ENCODE measurements at regions not wholly inside any gene's neighbourhood (a gene's known extent, or its start where the extent isn't known, plus 50 kb on each side); places are given as distances from the start of the nearest gene placed in this dataset.

GRCh38 chr5:51214746-51215145, 168.5 kb upstream of the ISL1 start:
- no peaks in the 10 kb centered on the region for H3K9me3 ChIP-seq (ENCODE audit: control insufficient read depth, low read length)
- no peak overlapping the region for H4K91ac ChIP-seq (ENCODE audit: low read length)
- no peak overlapping the region for H2BK5ac ChIP-seq (ENCODE audit: low read depth, low read length, poor library complexity, severe bottlenecking)
- no peak overlapping the region for H3K9ac ChIP-seq (ENCODE audit: low read length)
- H2BK12ac ChIP-seq (ENCODE audit: low read length in 2 of 2), result no peak overlapping the region
- H3K4me2 ChIP-seq (ENCODE audit: low read length, poor library complexity, severe bottlenecking), result no peak overlapping the region
- no peak overlapping the region for H3K27ac ChIP-seq (ENCODE audit: low read length, poor library complexity, severe bottlenecking)
- H2AK5ac ChIP-seq (ENCODE audit: low read length, severe bottlenecking), result no peak overlapping the region
- H3K23ac ChIP-seq (ENCODE audit: low read length in 2 of 2), result no peak overlapping the region
- no peak overlapping the region for H4K8ac ChIP-seq (ENCODE audit: low read length)
- H3K18ac ChIP-seq (ENCODE audit: low read depth in 1 of 2, low read length in 2 of 2), result no peak overlapping the region
- H3K79me1 ChIP-seq (replicated peaks; ENCODE audit: low read length, poor library complexity, severe bottlenecking), result no peaks in the 10 kb centered on the region
- no peak overlapping the region for H2BK15ac ChIP-seq (ENCODE audit: low read depth, poor library complexity, severe bottlenecking)
- H3K4ac ChIP-seq (ENCODE audit: low read depth in 1 of 2, low read length in 2 of 2), result no peak overlapping the region
- no peak overlapping the region for H2AFZ ChIP-seq (ENCODE audit: low read depth, low read length)
- DNase-seq, result no peak
- no peak overlapping the region for H3K4me3 ChIP-seq (ENCODE audit: insufficient read depth in 1 of 2, low read depth in 1 of 2, low read length in 2 of 2)
- H3K4me1 ChIP-seq (ENCODE audit: control insufficient read depth, insufficient read depth, low read depth, low read length), result no peaks in the 10 kb centered on the region
- no peaks in the 10 kb centered on the region for H3K27me3 ChIP-seq (ENCODE audit: control insufficient read depth in 1 of 2, insufficient read depth in 1 of 2, low read length in 2 of 2)
- no peak overlapping the region for H2BK120ac ChIP-seq (ENCODE audit: low read depth, low read length)
- WGBS, result 69% methylated on average over 1 of the region's 1 CpG
- H3K36me3 ChIP-seq (ENCODE audit: control insufficient read depth in 1 of 2, insufficient read depth in 2 of 2, low read depth in 1 of 2, low read length in 2 of 2), result no peaks in the 10 kb centered on the region
- H3K14ac ChIP-seq (ENCODE audit: low read length in 2 of 2), result no peak overlapping the region

DNA sequence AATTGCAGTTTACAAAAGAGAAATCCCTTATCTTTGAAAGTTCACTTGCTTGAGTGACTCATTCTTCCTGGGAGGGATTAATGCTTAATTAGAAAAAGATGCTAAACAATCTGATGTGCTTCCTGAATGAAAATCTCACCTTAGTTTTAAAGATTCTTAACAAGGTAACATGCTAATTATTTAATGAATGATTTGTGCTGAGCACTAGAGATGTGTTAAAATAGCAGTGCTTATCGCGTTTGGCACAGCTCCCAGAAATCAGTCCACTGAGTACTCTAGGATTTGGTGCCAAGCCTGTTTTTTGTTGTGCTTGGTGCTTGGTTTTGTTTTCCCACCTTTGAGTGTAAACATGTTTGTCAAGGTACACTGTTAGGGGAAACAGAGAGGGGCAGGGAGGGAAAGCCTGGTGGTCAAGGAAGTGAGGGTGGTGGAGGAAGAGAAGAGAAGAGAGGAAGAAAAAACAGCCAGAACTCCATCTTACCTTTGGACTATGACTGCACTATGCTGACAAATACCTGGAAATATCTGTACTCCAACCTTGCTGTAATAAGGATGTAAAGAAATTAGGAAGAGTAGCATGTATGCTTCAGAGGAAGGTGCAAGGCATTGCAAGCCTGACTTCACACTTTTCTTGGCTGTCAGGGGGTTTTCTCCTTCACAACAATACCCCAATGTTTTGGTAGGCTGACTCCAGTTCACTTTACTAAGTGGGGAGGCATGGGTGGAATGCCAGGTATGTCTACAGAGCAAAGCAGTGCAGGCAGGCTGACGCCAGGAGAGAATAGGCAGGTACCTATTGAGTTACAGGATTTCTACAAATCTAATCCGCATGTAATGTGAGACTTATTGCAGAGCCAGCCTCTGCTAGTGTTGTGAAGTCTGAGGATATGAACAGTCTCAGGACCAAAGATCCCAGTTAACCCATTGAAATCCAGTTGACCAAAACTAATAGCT, 157.2 kb upstream of the ISL1 start:
- peak overlapping the region in 1 of 2 experiments; percentile 24 for H3K4ac ChIP-seq (ENCODE audit: low read depth in 1 of 2, low read length in 2 of 2)
- no peak overlapping the region for H2BK5ac ChIP-seq (ENCODE audit: low read depth, low read length, poor library complexity, severe bottlenecking)
- H4K91ac ChIP-seq (ENCODE audit: low read length), result no peak overlapping the region
- no peaks in the 10 kb centered on the region for H3K4me1 ChIP-seq (ENCODE audit: control insufficient read depth, insufficient read depth, low read depth, low read length)
- H3K4me2 ChIP-seq (ENCODE audit: low read length, poor library complexity, severe bottlenecking), result no peak overlapping the region
- H3K36me3 ChIP-seq (ENCODE audit: control insufficient read depth in 1 of 2, insufficient read depth in 2 of 2, low read depth in 1 of 2, low read length in 2 of 2), result no peaks in the 10 kb centered on the region
- no peak overlapping the region for H3K23ac ChIP-seq (ENCODE audit: low read length in 2 of 2)
- WGBS, result 41% methylated on average over 3 of the region's 4 CpGs
- no peak overlapping the region for H2AFZ ChIP-seq (ENCODE audit: low read depth, low read length)
- no peak overlapping the region for H2BK15ac ChIP-seq (ENCODE audit: low read depth, poor library complexity, severe bottlenecking)
- peaks cover 11% of the 10 kb centered on the region for H3K9me3 ChIP-seq (ENCODE audit: control insufficient read depth, low read length)
- DNase-seq, result no peak
- H2AK5ac ChIP-seq (ENCODE audit: low read length, severe bottlenecking), result no peak overlapping the region
- no peak overlapping the region for H2BK12ac ChIP-seq (ENCODE audit: low read length in 2 of 2)
- H3K27ac ChIP-seq (ENCODE audit: low read length, poor library complexity, severe bottlenecking), result no peak overlapping the region
- no peaks in the 10 kb centered on the region for H3K27me3 ChIP-seq (ENCODE audit: control insufficient read depth in 1 of 2, insufficient read depth in 1 of 2, low read length in 2 of 2)
- no peak overlapping the region for H4K8ac ChIP-seq (ENCODE audit: low read length)
- no peaks in the 10 kb centered on the region for H3K79me1 ChIP-seq (replicated peaks; ENCODE audit: low read length, poor library complexity, severe bottlenecking)
- H2BK120ac ChIP-seq (ENCODE audit: low read depth, low read length), result no peak overlapping the region
- H3K9ac ChIP-seq (ENCODE audit: low read length), result no peak overlapping the region
- H3K18ac ChIP-seq (ENCODE audit: low read depth in 1 of 2, low read length in 2 of 2), result no peak overlapping the region
- H3K4me3 ChIP-seq (ENCODE audit: insufficient read depth in 1 of 2, low read depth in 1 of 2, low read length in 2 of 2), result no peak overlapping the region
- no peak overlapping the region for H3K14ac ChIP-seq (ENCODE audit: low read length in 2 of 2)

GRCh38 chr5:51227963-51228470, 155.2 kb upstream of the ISL1 start:
- Histone ChIP-seq H2AFZ (ENCODE audit: low read depth, low read length) (no peak overlapping the region), H3K9me3 (ENCODE audit: control insufficient read depth, low read length) (peaks cover 17% of the 10 kb centered on the region), H3K18ac (ENCODE audit: low read depth in 1 of 2, low read length in 2 of 2) (no peak overlapping the region), H2BK12ac (ENCODE audit: low read length in 2 of 2) (no peak overlapping the region), H3K4me2 (ENCODE audit: low read length, poor library complexity, severe bottlenecking) (no peak overlapping the region), H3K27me3 (ENCODE audit: control insufficient read depth in 1 of 2, insufficient read depth in 1 of 2, low read length in 2 of 2) (no peaks in the 10 kb centered on the region), H3K23ac (ENCODE audit: low read length in 2 of 2) (no peak overlapping the region), H3K4ac (ENCODE audit: low read depth in 1 of 2, low read length in 2 of 2) (no peak overlapping the region), H3K14ac (ENCODE audit: low read length in 2 of 2) (no peak overlapping the region), H3K27ac (ENCODE audit: low read length, poor library complexity, severe bottlenecking) (no peak overlapping the region), H4K91ac (ENCODE audit: low read length) (no peak overlapping the region), H3K4me3 (ENCODE audit: insufficient read depth in 1 of 2, low read depth in 1 of 2, low read length in 2 of 2) (no peak overlapping the region), H3K36me3 (ENCODE audit: control insufficient read depth in 1 of 2, insufficient read depth in 2 of 2, low read depth in 1 of 2, low read length in 2 of 2) (no peaks in the 10 kb centered on the region), H2BK120ac (ENCODE audit: low read depth, low read length) (no peak overlapping the region), H3K79me1 (replicated peaks; ENCODE audit: low read length, poor library complexity, severe bottlenecking) (no peaks in the 10 kb centered on the region), H3K9ac (ENCODE audit: low read length) (no peak overlapping the region), H3K4me1 (ENCODE audit: control insufficient read depth, insufficient read depth, low read depth, low read length) (no peaks in the 10 kb centered on the region), H2AK5ac (ENCODE audit: low read length, severe bottlenecking) (no peak overlapping the region), H2BK5ac (ENCODE audit: low read depth, low read length, poor library complexity, severe bottlenecking) (no peak overlapping the region), H2BK15ac (ENCODE audit: low read depth, poor library complexity, severe bottlenecking) (no peak overlapping the region), H4K8ac (ENCODE audit: low read length) (no peak overlapping the region)
- no peak for DNase-seq
- 91% methylated on average over 5 of the region's 5 CpGs for WGBS

DNA sequence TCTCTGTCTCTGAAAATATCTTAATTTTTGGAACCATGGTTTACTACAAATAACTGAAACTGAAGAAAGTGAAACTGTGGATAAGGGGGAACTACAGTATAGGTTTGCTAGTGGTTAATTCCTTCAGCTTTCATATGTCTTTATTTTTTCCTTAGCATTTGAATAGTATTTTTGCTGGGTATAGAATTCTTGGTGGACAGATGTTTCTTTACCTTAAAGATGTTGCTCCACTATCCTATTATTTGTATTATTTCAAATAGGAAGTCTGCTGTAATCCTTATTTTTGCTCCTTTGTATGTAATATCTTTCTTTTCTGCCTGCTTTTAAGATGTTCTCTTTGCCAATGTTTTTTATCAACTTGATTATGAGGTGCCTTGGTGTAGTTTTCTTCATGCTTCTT, 152.9 kb upstream of the ISL1 start:
- Histone ChIP-seq H3K18ac (ENCODE audit: low read depth in 1 of 2, low read length in 2 of 2) (no peak overlapping the region), H4K8ac (ENCODE audit: low read length) (no peak overlapping the region), H3K9me3 (ENCODE audit: control insufficient read depth, low read length) (peaks cover 17% of the 10 kb centered on the region), H3K4me2 (ENCODE audit: low read length, poor library complexity, severe bottlenecking) (no peak overlapping the region), H2AK5ac (ENCODE audit: low read length, severe bottlenecking) (no peak overlapping the region), H2BK5ac (ENCODE audit: low read depth, low read length, poor library complexity, severe bottlenecking) (no peak overlapping the region), H2BK120ac (ENCODE audit: low read depth, low read length) (no peak overlapping the region), H3K9ac (ENCODE audit: low read length) (no peak overlapping the region), H3K4ac (ENCODE audit: low read depth in 1 of 2, low read length in 2 of 2) (no peak overlapping the region), H3K23ac (ENCODE audit: low read length in 2 of 2) (no peak overlapping the region), H2BK12ac (ENCODE audit: low read length in 2 of 2) (no peak overlapping the region), H3K4me1 (ENCODE audit: control insufficient read depth, insufficient read depth, low read depth, low read length) (no peaks in the 10 kb centered on the region), H2BK15ac (ENCODE audit: low read depth, poor library complexity, severe bottlenecking) (no peak overlapping the region), H3K79me1 (replicated peaks; ENCODE audit: low read length, poor library complexity, severe bottlenecking) (no peaks in the 10 kb centered on the region), H3K27me3 (ENCODE audit: control insufficient read depth in 1 of 2, insufficient read depth in 1 of 2, low read length in 2 of 2) (no peaks in the 10 kb centered on the region), H3K27ac (ENCODE audit: low read length, poor library complexity, severe bottlenecking) (no peak overlapping the region), H3K14ac (ENCODE audit: low read length in 2 of 2) (no peak overlapping the region), H4K91ac (ENCODE audit: low read length) (no peak overlapping the region), H3K36me3 (ENCODE audit: control insufficient read depth in 1 of 2, insufficient read depth in 2 of 2, low read depth in 1 of 2, low read length in 2 of 2) (no peaks in the 10 kb centered on the region), H2AFZ (ENCODE audit: low read depth, low read length) (no peak overlapping the region), H3K4me3 (ENCODE audit: insufficient read depth in 1 of 2, low read depth in 1 of 2, low read length in 2 of 2) (no peak overlapping the region)
- DNase-seq, result no peak
